ENCODE measurements at regions not wholly inside any gene's neighbourhood (a gene's known extent, or its start where the extent isn't known, plus 50 kb on each side); places are given as distances from the start of the nearest gene placed in this dataset.

GRCh38 chr11:119876841-119877240, 147.8 kb upstream of the NECTIN1 start:
- DNase-seq = no peak

DNA sequence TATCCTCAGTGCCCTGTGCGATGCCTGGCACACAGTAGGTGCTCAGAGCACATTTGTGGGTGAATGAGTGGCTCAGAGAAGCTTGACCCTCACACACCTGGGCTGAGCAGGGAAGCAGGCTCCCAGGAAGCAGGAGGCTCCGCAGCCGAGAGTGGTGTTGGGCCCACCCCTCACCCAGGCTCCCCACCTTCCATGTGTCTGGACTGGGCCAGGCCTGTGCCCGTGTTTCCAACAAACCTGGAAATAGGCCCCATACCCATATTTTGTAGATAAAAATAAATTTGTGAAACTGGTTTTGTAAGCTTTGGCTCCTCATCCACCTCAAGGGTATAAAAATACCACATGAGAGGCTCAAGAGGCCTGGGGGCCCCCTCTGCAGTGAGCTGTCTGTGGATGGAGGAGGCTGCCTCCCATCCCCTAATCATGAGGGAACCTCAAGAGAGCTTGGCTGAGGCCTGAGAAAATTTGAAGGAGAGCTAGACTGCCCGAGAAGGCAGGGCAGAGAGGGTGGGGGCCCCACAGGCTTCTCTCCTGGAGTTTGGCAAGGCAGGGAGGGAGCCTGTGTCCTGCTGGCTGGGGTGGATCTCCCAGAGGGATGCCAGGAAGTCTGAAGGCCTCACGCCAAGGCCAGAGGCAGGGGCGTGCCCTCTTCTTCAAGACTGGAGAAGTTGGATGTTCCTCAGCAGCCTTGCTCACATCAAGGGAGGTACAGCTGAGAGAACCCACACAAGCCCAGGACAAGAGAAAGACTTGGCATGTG, 147.0 kb upstream of the NECTIN1 start:
- no peak for DNase-seq

DNA sequence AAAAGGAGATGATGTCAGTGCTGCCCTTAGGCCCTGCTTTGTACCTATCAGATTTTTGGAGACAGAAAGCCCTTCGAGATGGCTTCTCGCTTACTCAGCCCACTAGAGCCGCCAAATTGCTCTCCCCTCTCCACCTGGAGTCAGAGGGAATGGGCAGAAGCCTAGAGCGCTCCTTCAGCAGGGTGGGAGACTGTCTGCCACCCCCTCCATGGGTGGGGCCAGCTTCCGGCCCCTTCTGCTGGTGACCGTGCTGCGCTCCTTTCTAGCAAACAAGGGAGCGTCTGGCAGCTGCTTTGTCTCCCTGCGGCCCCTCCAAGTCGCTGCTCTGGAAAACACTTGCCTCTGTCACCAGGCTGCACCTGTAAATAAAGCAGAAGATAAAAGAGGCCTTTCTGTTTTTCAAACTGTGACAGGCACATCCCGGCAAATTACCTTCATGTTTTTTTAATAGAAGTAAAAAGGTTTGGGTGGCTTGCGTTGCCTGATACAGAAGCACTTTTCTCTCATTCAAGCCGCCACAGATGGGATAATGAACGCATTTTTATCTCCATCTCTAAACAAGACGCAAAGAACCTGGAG, 145.7 kb upstream of the NECTIN1 start:
- no peak for DNase-seq

DNA sequence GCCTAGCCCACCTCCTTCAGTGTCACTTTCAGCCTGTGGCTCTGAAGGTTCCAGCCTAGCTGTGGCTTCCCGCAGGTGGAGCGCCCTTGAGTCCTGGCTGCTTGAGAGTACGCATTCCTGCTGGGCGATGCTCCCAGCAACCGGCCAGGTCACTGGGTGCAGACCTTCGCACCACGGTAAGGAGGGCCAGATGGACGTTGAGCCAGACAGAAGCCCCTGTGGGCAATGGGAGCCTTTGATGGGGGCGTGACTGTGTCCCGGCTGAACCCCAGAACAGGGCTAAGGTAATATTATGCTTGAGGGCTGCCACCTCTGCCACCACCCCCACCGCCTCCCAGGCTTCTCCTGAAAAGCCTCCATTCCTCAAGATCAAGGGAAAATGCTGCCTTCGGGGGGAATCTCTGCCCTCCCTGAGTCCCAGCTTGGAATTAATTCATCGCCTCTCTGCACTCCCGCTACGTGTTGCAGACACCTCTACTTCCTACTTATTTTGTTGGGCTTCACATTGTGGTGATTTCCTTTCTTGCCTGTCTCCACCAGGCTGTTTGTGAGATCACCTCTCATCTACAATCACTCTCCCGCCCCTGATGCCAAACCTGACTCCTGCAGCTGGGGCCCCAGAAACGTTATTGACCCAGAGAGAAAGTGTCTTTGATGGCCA, 144.9 kb upstream of the NECTIN1 start:
- DNase-seq = no peak

DNA sequence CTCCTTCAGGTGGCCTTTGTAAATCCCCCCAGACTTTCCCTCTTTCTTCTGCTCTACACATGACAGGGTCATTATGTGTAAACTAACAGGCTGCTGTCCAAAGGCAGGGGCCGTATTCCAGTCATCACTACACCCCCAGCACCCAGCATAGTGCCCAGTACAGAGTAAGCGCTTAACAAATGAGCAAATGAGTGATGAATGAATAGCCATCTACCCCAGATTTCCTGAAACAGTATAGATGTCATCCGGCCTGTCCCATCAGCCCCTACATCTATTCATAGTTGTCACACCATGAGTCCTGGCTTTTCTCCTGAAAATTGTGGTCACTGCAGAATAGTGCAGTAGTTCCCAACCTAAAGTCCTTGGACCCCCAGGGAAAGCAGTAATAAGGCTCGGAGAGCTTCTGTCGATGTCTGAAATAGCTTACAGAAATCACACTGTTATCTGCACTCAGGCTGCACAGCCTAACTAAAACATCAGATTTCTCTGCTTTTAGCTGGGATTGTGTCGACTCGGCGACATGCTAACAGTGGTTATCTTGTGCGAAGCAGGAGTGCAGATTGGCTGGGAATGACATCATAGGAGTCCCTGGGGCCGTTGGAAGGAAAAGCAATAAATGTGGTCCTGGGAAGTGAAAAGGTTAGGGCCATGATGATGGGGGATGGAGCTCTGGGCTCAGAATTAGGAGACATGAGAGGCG, 143.8 kb upstream of the NECTIN1 start:
- DNase-seq = no peak

GRCh38 chr11:119865661-119866156, 136.7 kb upstream of the NECTIN1 start:
- DNase-seq = no peak

DNA sequence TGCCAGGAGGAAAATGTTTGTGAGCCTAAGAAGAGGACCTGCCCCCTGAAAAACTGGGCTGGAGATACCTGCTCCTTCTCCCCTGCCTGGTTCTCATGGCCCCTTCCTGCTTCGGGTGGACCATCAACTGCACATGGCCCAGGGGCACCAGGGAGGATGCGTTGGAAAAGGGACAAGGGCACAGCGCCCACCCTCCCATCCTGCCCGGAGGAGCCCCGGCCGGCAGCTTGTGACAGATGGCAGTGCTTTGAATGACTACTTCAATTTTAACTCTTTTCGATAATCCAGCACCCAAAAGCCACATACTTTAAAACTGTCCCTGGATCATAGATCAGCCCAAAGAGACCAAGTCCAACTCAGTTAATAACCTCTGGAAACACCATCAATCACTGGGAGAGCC, 135.8 kb upstream of the NECTIN1 start:
- no peak for DNase-seq

DNA sequence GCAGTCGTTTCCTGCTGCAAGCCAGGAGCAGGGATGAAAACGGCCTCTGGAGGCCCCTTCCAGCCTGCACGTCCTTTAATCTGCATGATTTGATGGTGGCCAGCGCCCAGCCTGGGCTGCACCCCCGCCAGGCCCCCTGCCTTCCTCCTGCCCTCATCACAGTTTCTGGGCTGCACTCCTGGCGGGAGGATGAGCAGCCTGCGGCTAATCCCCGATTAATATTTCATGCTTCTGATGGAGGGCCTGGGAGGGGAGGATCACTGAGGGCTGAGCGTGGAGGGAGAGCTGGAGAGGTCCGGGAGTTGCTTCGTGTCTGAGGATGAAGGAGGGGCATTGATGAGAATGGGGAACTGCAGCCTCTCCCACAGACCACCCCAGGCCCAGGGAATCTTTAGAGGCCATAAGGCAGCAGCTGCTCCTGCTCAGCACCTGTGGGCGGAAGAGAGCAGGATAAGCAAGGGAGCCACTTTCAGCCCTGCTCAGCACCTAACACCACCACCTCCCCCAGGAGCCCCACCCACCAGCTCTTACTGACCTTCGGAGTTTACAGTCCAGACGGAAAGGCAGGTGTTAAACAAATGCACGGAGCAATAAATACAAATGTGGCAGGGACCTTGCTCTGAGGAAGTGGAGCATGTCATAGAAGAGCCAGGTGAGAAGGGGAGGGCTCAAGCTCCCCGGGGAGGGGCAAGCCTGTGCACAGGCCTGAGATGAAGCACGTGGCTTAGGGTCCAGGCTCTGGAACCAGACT, 135.0 kb upstream of the NECTIN1 start:
- DNase-seq = no peak

DNA sequence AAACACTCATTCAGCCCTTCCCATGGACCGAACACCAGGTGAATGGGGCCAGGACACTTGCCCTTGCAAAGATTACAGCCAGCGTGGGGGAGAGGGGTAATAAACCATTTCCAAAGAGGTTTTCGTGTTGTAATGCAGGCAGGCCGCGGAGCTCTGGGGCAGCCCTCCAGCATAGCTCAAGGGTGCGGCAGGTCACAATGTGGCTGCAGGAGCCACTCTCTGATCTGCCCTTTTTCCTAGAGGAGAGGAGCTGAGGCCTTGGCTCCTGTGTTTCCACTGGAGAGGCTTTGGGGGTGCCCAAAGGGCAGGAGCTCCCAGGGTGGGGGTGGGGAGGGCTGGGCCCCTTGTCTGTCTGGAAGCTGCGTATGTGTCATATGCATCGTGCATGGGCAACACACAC, 134.2 kb upstream of the NECTIN1 start:
- no peak for DNase-seq

GRCh38 chr11:119861160-119861559, 132.2 kb upstream of the NECTIN1 start:
- DNase-seq = no peak

DNA sequence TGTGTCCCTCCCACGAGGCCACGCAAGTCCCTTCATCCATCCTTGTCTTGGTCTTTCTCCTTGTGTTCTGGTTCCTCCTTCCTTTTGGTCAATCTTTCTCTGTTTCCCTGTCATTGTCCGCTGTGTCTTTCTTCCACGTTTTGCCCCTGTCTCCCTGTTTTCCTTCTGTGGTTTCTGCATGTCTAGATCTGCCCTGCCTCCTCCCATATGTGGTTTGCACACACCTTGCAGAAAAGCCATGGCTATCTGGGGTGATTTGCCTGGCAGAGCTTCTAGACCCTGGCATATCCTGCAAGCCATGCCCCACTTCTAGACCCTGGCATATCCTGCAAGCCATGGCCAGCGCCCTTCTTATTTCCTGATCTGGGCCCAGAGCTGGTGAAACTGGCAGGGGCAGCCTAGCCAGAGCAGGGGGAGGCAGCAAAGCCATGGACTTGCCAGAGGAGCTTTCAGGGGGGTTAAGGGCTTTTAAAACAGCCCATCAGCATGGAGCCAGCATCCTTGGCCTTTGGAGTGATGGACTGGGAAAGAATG, 131.6 kb upstream of the NECTIN1 start:
- DNase-seq = no peak

DNA sequence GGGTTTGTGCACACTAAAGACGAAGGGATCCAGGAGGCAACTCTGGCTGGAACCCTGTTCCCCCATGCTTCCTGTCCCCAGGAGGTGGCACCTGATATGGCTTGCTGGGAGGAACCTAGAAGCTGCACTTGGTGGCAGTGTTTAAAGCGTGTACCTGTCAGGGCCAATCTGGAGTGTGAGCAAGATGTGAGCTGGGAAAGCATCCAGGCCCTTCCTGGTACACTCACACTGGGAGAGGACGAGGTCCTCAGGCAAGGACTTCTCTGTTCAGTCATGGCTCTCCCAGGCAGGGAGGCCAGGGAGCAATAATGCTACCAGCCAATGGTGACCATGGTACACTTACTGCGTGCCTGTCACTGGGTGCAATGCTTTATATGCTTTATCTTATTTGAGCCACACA, 130.7 kb upstream of the NECTIN1 start:
- DNase-seq = no peak

GRCh38 chr11:119858288-119858687, 129.3 kb upstream of the NECTIN1 start:
- no peak for DNase-seq

- no peak for DNase-seq
These were observed 127.9 kb upstream of the NECTIN1 start for GRCh38 chr11:119856681-119857485.

DNA sequence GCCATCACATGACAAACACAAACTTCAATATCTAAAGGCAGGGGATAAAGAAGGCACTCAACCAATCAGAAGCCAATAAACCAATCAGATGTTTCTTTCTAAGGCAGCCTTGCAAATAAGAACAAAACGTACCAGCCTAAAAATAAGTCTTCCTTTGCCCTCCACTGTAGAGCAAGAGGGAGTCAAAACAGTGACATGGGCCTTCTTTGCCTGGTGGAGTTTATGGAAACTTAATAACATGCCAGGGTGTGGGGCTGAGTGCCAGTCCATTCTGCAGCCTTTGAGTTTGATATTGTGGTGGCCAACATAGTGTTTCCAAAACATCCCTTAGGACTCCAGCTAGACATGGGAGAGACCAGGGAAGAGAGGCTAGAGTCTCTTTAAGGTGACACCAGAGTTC, 126.1 kb upstream of the NECTIN1 start:
- no peak for DNase-seq

GRCh38 chr11:119854521-119854920, 125.5 kb upstream of the NECTIN1 start:
- no peak for DNase-seq

DNA sequence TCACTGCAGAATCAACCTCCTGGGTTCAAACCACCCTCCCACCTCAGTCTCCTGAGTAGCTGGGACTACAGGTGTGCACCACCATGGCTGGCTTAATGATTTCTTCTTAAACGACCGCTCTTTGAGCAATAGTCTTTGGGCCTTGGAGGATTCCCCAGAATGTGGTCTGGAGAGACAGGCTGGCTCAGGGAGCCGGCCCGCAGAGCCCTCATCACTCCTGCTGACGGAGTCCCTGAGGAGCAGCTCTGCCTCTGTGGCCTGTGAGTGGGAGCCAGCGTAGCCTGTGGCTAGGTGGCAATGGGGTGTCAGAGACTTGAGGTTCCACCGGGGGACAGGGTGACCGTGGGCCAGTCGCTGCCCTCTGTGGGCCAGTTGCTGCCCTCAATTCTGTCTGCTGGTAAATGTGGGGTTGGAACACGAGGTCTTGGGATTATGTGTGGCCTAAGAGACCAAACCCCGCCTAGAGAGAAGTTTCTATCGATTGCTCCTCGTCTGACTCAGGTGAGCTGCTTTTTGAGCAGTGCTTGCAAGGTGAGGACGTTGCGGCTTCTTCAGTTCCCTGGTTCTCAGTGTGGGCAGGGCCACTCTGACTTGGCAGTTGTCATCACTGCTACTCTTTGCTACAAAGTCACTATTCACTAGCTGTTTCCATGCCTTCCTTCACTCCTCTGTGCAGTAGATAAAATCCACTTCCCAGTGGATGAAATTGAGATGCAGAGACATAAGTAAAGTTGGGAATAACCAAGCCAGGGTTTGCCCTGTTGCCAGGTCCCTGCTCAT, 124.8 kb upstream of the NECTIN1 start:
- no peak for DNase-seq

- no peak for DNase-seq
These were observed 123.7 kb upstream of the NECTIN1 start for GRCh38 chr11:119852741-119853140.

- no peak for DNase-seq
These were observed 121.9 kb upstream of the NECTIN1 start for GRCh38 chr11:119850822-119851409.

GRCh38 chr11:119849872-119850271, 120.9 kb upstream of the NECTIN1 start:
- no peak for DNase-seq
